Activated CD8-positive, alpha-beta memory T cell treated with anti-CD3 and anti-CD28 coated beads, Interleukin-2, amount 50 U/mL, for 4 hours (primary cell): ENCODE measurements at regions not wholly inside any gene's neighbourhood (a gene's known extent, or its start where the extent isn't known, plus 50 kb on each side); places are given as distances from the start of the nearest gene placed in this dataset.
"Not testable (repeated sequence)": the region's sequence is repeated elsewhere in the genome, so short reads cannot be mapped to it uniquely, and the experiment has no call there.

Experiments used
- DNase-seq: peaks from one replicate; pipeline ENCODE4 v3.0.0-alpha.2; 2020

GRCh38 chr1:185681034-185681633, 53.1 kb upstream of the HMCN1 start:
- DNase-seq: no peak

DNA sequence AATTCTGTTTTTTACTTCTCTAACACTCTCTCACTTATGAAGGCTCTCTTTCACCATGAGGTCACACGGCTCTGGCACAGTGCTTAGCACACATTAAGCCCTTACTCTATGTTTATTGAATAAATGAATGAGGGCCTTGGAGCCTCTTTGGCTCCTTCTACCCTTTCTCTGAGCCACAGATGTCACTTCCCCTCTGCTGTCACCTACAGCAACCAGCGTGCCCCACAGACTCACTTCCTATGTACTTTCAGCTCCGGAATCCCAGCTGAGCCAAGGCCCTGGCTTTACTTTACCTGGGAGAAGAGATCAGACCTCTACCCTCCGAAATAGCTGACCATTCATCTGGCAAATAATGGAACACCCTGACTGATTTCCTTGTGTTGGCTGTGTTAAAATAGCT, 53.7 kb upstream of the HMCN1 start:
- DNase-seq: no peak

- DNase-seq: no peak
Measured at GRCh38 chr1:185679220-185679619, 55.0 kb upstream of the HMCN1 start.

DNA sequence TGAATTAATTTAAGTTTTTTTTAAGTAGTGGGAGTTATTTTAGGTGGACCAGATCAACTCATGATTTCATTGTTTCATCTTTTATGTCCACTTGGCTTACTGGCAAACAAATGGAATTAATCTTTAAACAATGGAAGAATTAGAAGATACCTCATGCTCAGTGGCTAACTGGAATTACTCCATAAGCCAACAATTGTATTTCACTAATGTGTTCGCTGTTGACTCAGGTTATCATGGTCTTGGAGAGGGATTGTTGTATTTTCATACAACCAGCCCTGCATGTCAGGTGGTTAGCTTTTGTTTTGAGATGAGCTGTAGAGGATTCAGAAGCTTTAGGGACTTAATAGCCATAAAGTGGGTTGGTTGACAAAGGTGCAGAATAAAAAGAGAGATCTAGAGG, 57.2 kb upstream of the HMCN1 start:
- DNase-seq: no peak

- DNase-seq: no peak
Measured at GRCh38 chr1:185674201-185674600, 60.0 kb upstream of the HMCN1 start.

GRCh38 chr1:185672719-185673360, 61.4 kb upstream of the HMCN1 start:
- no peak for DNase-seq

DNA sequence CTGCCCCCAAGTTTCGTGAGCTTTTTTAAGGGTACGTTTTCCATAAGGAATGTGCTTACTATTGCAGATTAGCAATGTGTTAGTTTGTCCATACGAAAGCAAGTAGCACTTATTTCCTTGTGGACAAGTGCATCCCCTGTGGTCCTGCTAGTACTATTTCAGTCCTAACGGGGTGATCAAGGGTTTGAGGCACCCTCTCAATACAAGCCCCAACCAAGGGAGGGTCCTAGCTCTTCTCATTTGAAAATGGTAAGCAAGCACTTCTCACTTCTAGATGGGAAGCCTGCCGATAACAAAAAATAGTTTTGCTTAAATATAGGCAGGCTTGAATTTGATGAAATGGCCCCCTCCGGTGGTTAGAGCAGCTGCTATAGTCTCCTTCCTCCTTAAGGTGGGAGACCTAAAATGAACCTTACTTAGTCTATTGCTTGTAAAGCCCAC, 64.0 kb upstream of the HMCN1 start:
- DNase-seq: peak; percentile 51

DNA sequence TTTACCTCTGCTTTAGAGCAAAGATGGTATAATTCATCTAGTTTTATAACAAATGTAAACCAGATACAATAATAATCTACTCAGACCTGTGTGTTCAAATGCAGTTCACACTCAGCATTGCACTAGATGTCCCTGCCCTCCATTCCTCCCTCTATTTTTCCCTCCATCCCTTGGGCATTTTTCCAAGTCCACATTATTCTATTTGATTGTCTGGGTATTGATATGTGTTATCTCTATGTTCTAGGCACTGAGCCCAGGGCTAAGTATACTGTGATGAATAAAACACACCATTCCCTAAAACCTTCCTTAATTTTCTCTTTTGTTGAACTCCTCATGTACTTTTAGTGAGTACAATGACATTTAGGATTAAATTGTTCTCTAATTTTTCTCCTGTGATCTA, 66.2 kb upstream of the HMCN1 start:
- no peak for DNase-seq

GRCh38 chr1:185666582-185666981, 67.6 kb upstream of the HMCN1 start:
- no peak for DNase-seq

- no peak for DNase-seq
Measured at GRCh38 chr1:185663771-185664296, 70.4 kb upstream of the HMCN1 start.

GRCh38 chr1:185663332-185663731, 70.9 kb upstream of the HMCN1 start:
- DNase-seq: no peak

GRCh38 chr1:185661971-185662370, 72.2 kb upstream of the HMCN1 start:
- DNase-seq: no peak

DNA sequence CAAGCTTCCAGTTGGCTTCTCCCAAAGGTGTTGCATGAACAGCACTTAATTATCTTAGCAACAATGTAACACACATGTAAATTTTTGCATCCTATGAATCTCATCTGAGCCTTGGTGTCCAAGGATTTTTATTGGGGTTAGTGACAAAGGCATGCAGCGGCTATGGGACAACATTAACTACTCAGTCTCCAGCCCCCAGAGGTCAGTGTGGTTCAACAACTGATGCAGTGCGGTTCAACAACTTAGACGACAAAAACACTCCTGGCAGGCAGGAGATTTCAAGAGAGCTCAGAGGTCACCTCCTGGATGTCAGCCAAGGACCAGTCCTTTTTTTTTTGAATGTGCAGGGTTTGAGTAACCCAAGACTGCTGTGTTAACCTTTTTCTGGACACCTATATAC, 77.5 kb upstream of the HMCN1 start:
- no peak for DNase-seq

- no peak for DNase-seq
Measured at GRCh38 chr1:185654952-185655314, 79.3 kb upstream of the HMCN1 start.

DNA sequence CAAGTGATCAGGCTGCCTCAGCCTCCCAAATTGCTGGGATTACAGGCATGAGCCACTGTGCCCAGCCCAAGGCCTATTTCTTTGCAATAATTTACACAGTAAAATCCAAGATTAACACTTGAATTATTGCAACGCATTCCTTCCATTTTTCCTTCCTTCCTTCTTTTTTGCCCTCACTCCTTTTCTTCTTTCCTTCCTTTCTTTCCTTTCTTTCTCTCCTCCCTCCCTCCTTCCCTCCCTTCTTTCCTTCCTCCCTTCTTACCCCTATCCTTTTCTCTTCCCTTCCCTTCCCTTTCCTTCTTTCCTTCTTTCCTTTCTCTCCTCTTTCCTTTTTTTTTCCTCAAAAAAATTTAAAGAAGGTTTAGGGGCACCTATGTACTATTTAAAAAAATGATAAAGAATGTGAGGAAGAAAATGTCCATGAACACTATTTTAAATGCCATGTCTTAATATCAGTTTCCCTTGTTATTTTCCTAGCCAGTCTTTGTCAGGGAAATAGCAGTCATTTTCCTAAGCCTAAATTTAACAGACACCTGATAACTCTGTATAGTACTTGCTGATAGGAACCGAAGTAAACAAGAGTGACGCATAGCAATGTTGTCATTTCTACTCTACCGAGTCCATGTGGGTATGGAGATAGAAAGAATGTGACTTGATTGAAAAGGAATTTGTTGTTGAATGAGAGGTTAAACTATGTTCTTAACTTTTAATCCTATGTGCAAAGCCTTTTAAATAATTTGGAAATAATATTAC, 79.8 kb upstream of the HMCN1 start:
- no peak for DNase-seq

DNA sequence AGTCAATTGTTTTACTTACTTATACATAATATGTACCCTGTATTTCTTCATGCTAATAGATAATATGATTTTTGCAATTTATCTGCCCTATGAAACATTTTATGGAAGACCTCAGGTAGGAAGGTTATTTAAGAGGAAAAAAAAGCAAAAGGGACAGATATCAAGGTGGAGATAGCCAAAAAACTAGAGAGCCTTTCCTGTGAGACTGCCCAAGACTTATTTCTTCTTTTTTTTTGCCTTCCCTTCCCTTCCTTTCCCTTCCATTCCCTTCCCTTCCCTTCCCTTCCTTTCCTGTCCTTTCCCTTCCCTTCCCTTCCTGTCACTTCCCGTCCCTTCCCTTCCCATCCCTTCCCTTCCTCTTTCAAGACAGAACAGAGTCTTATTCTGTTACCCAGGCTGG, 80.6 kb upstream of the HMCN1 start:
- DNase-seq: no peak

DNA sequence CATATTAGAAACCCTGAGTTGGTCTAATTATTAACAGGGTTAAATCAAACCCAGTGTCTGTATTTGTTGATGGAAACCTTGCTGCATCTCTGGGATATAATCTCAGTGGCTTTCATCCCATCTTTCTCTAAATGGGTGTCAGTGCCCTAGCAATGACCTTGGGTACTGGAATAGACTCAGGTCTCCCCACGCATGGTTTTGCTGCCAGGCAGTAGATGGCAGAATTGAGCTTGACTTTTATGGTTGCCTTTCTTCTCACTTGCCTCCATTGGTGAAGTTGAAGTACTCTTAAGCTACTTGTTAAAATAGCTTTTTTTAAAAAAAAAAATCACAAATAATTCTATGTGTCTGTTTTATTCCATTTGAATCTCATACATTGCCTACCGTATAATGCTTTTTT, 81.8 kb upstream of the HMCN1 start:
- no peak for DNase-seq

- DNase-seq: no peak
Measured at GRCh38 chr1:185650602-185651230, 83.5 kb upstream of the HMCN1 start.

DNA sequence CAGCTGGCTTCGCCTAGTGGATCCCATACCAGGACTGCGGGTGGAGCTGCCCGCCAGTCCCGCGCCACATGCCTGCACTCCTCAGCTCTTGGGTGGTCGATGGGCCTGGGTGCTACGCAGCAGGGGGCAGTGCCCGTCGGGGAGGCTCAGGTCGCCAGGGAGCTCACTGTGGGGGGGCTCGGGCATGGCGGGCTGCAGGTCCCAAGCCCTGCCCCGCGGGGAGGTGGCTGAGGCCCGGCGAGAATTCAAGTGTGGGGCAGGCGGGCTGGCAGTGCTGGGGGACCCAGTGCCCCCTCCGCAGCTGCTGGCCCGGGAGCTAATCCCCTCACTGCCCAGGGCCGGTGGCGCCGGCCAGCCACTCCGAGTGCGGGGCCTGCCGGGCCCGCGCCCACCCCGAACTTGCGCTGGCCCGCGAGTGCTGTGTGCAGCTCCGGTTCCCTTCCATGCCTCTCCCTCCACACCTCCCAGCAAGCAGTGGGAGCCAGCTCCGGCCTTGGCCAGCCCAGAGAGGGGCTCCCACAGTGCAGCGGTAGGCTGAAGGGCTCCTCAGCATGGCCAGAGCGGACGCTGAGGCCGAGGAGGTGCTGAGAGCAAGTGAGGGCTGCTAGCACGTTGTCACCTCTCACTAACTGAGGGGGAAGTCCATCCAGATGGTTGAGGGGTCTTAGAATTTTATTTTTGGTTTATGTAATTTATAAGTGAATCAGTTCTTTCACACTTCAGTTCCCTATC, 85.2 kb upstream of the HMCN1 start:
- no peak for DNase-seq

DNA sequence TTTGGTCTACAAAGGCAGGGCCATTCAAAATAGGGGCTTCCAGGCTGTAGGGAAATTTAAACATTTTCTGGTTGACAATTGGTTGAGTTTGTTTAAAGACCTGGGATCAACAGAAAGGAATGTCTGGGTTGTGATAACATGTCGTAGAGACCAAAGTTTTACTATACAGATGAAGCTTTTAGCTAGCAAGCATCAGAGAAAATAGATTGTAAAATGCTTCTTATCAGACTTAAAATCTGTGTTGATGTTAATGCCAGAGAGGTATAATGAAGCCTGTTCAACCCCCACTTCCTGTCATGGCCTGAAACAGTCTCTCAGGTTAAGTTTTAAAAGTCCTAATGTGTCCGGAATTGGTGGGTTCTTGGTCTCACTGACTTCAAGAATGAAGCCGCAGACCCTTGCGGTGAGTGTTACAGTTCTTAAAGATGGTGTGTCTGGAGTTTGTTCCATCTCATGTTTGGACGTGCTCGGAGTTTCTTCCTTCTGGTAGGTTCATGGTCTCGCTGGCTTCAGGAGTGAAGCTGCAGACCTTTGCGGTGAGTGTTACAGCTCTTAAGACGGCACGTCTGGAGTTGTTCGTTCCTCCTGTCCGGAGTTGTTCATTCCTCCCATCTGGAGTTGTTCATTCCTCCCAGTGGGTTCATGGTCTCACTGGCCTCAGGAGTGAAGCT, 86.5 kb upstream of the HMCN1 start:
- not testable (repeated sequence) for DNase-seq

GRCh38 chr1:185646202-185646683, 87.9 kb upstream of the HMCN1 start:
- no peak for DNase-seq

DNA sequence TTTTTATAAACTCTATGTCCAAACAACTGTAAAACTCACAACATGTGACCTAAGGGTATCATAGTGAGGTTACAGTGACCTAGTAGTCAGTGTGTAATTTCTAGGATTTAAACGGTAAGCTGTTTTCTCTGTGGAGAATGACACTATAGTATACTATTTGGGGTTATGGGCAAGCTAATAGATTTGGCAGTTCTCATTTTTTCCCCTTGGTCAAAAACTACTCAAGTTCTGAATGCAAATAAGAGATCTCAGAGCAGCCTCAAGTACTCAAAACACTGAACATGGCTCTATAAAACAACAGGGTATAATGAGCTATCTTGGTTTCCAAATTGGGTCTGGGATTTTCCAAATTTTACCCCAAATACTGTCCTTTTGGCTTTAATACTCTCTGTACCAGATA, 88.5 kb upstream of the HMCN1 start:
- no peak for DNase-seq
